Endothelial cell (in vitro differentiated cells): ENCODE measurements at regions not wholly inside any gene's neighbourhood (a gene's known extent, or its start where the extent isn't known, plus 50 kb on each side); places are given as distances from the start of the nearest gene placed in this dataset.
A peak's percentile ranks its signal among the peaks of the same experiment; 100 is the strongest.
"Not testable (repeated sequence)": the region's sequence is repeated elsewhere in the genome, so short reads cannot be mapped to it uniquely, and the experiment has no call there.

ENCODE experiments used
- DNase-seq: peaks from one replicate; pipeline ENCODE4 v3.0.0; 2021; ENCODE audit warnings: low spot score
- H3K27ac Mint-ChIP-seq: one replicate; pipeline ENCODE4 v1.8.0; 2021; ENCODE audit warnings: mixed read lengths, inconsistent platforms; ENCODE audit not compliant: unreplicated experiment
- H3K27me3 Mint-ChIP-seq: one replicate; pipeline ENCODE4 v1.8.0; 2021; ENCODE audit warnings: mild to moderate bottlenecking, moderate library complexity, mixed read lengths, inconsistent platforms; ENCODE audit not compliant: unreplicated experiment
- H3K36me3 Mint-ChIP-seq: one replicate; pipeline ENCODE4 v1.8.0; 2021; ENCODE audit warnings: mild to moderate bottlenecking, low read depth, mixed read lengths, inconsistent platforms; ENCODE audit not compliant: unreplicated experiment
- H3K4me1 Mint-ChIP-seq: one replicate; pipeline ENCODE4 v1.8.0; 2021; ENCODE audit warnings: mild to moderate bottlenecking, mixed read lengths, inconsistent platforms; ENCODE audit not compliant: unreplicated experiment
- H3K4me3 Mint-ChIP-seq: one replicate; pipeline ENCODE4 v1.8.0; 2021; ENCODE audit warnings: mild to moderate bottlenecking, mixed read lengths, inconsistent platforms; ENCODE audit not compliant: unreplicated experiment
- H3K9me3 Mint-ChIP-seq: one replicate; pipeline ENCODE4 v1.8.0; 2021; ENCODE audit warnings: mixed read lengths, inconsistent platforms; ENCODE audit not compliant: unreplicated experiment
- TF ChIP-seq, protein P1 (sequence below): fragments of 200-600 bp; sonication (generic); IDR thresholded peaks from one replicate; pipeline ENCODE4 v1.5.0; 2021; ENCODE audit warnings: antibody characterized with exemption; ENCODE audit not compliant: unreplicated experiment

DNA sequence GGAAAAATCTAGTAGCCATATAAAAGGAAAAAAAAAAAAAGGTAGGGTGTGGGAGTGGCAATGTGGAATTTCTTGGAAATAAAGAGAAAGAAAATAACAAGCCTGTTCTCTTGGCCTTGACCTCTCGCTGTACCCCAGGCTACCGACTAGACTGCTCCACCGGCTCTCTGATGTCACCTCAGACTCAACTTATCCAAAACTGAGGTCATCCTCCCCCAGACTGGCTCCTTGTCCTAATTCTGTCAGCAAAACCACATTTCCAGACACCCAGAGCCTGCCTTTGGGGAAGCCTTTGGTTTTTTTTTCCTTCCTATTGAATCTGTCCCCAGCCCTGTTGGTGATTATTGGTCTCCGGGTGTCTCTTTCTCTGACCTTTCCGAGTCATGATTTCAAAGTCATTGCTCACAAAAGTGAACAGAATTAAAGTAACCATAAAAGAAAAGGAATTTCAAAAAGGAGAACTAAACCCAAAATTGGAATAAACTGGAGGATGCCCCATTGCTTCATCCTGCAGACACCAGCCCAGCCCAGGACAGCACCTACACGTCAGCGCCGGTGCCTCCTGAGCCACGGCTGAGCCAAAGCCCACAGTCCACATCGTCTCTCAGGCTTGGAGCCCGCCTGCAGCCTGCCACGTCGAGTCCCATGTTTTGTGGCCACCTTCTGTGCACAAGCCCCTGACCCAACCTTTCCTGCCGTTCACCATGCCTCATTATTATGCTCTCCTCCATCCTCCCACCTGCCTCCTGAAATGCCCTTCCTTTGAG, 170.7 kb downstream of the MYLK4 start:
- no peak for DNase-seq
- H3K9me3 Mint-ChIP-seq = no peaks in the 10 kb centered on the region
- H3K27me3 Mint-ChIP-seq = peaks cover 7% of the 10 kb centered on the region
- no peak overlapping the region for H3K4me3 Mint-ChIP-seq
- H3K27ac Mint-ChIP-seq = peak overlapping the region; percentile 13
- H3K36me3 Mint-ChIP-seq = peaks cover 14% of the 10 kb centered on the region
- H3K4me1 Mint-ChIP-seq = peaks cover 60% of the 10 kb centered on the region
- TF ChIP-seq, protein P1, sequence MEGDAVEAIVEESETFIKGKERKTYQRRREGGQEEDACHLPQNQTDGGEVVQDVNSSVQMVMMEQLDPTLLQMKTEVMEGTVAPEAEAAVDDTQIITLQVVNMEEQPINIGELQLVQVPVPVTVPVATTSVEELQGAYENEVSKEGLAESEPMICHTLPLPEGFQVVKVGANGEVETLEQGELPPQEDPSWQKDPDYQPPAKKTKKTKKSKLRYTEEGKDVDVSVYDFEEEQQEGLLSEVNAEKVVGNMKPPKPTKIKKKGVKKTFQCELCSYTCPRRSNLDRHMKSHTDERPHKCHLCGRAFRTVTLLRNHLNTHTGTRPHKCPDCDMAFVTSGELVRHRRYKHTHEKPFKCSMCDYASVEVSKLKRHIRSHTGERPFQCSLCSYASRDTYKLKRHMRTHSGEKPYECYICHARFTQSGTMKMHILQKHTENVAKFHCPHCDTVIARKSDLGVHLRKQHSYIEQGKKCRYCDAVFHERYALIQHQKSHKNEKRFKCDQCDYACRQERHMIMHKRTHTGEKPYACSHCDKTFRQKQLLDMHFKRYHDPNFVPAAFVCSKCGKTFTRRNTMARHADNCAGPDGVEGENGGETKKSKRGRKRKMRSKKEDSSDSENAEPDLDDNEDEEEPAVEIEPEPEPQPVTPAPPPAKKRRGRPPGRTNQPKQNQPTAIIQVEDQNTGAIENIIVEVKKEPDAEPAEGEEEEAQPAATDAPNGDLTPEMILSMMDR = no peak

DNA sequence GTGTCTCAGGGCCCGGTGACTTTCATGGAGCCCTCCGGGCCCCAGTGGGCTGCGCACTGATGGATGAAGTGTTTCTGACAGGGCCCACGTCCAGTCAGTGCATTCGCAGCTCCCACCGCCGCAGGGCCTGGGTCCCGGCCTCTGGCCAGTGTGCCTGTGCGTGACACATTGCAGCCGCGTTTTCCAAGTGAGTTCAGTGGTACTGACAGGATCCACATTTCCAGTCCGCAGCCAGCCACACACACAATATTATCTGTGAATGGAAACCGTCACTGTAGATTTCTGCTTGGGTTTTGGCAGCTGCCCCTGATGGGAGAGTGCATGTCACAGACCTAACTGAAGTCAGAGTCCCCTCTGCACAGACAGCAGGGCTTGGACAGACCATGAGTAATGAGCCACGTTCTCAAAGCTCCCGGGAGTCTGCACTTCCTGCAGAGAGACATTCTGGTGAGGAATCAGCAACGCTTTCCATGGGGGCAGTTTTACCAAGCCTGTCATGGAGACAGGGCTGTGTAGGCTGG, 171.4 kb downstream of the MYLK4 start:
- Mint-ChIP-seq H3K9me3 (no peaks in the 10 kb centered on the region), H3K4me3 (no peak overlapping the region), H3K4me1 (peaks cover 60% of the 10 kb centered on the region), H3K27me3 (peaks cover 7% of the 10 kb centered on the region), H3K36me3 (peaks cover 14% of the 10 kb centered on the region), H3K27ac (no peak overlapping the region)
- no peak for DNase-seq
- TF ChIP-seq, protein P1 = no peak

DNA sequence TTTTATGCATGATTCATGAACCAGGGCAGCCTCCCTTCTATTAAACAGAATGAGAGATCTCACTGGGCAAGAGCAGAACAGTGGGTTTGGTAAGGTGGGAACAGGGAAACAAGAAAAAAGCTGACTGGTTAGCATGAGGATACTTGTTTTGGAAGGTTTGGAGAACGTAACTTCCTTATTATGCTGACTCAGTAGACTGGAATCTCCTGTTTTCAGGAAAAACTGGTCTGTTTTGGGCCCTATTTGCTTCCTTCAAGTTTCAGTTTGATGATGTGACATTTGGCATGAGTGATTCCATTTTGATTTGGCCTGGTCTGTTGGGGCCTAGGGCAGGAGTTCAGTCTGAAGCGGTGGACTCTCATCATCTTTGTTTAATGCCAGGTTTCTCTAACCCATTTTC, 172.0 kb downstream of the MYLK4 start:
- H3K27me3 Mint-ChIP-seq = peaks cover 7% of the 10 kb centered on the region
- no peak overlapping the region for H3K27ac Mint-ChIP-seq
- H3K9me3 Mint-ChIP-seq = no peaks in the 10 kb centered on the region
- H3K4me1 Mint-ChIP-seq = peaks cover 60% of the 10 kb centered on the region
- TF ChIP-seq, protein P1 = no peak
- H3K4me3 Mint-ChIP-seq = no peak overlapping the region
- H3K36me3 Mint-ChIP-seq = peaks cover 14% of the 10 kb centered on the region
- no peak for DNase-seq

DNA sequence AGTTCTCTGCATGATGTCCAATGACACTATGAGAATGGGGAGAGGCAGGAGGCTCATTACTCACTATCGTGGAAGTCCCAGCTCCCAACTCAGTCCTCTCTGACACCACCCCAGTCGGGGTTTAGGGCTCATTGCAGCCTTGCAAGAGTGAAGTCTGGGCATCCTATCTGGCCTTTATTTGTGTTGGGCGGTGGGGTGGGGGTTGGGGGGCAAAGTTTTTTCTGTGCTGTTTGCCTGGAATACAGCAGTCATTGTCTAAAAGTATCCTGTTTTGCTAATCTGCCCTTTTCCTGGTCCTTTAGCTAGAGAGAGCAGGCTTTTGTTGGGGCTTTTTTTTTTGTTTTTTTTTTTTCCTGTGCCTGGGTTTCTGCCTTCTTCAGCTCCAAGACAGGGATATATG, 174.2 kb downstream of the MYLK4 start:
- peaks cover 7% of the 10 kb centered on the region for H3K27me3 Mint-ChIP-seq
- peaks cover 50% of the 10 kb centered on the region for H3K4me1 Mint-ChIP-seq
- peak overlapping the region; percentile 98 for H3K27ac Mint-ChIP-seq

DNA sequence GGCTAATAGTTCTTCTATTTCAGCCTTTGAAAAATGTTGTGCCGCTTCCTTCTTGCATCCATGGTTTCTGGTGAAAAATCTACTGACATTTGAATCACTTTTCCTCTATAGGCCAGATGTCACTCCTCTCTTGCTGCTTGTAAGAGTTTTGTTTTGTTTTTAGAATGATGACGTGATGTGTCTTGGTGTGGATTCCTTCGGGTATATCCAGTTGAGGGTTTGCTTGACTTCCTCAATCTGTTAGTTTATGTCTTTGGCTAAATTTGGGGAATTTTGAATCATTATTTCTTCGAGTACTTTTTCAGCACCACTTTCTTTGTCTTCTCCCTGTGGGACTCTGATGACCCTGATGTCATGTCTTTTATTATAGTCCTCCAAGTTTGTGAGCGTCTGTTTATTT, 175.5 kb downstream of the MYLK4 start:
- H3K27me3 Mint-ChIP-seq = peaks cover 6% of the 10 kb centered on the region
- H3K4me1 Mint-ChIP-seq = peaks cover 38% of the 10 kb centered on the region
- no peak overlapping the region for H3K4me3 Mint-ChIP-seq
- H3K9me3 Mint-ChIP-seq = no peaks in the 10 kb centered on the region
- TF ChIP-seq, protein P1 = no peak
- DNase-seq = no peak
- no peak overlapping the region for H3K27ac Mint-ChIP-seq
- H3K36me3 Mint-ChIP-seq = peaks cover 11% of the 10 kb centered on the region

More for the DNA sequence above, 174.2 kb downstream of the MYLK4 start:
- Mint-ChIP-seq H3K36me3 (peaks cover 14% of the 10 kb centered on the region), H3K9me3 (no peaks in the 10 kb centered on the region), H3K4me3 (peak overlapping the region; percentile 91)
- DNase-seq = peak; percentile 50
- TF ChIP-seq, protein P1 = no peak

DNA sequence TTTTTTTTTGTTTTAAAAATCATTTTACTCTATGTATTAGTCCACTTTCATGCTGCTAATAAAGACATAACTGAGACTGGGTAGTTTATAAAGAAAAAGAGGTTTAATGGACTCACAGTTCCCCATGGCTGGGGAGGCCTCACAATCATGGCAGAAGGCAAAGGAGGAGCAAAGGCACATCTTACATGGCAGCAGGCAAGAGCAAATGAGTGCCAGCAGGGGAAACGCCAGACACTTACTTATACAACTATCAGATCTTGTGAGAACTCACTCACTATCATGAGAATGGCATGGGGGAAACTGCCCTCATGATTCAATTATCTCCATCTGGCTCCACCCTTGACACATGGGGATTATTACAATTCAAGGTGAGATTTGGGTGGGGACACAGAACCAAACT, 181.3 kb downstream of the MYLK4 start:
- H3K27ac Mint-ChIP-seq, H3K4me3 Mint-ChIP-seq, H3K27me3 Mint-ChIP-seq, H3K9me3 Mint-ChIP-seq, H3K36me3 Mint-ChIP-seq, H3K4me1 Mint-ChIP-seq, DNase-seq: not testable (repeated sequence)
